Ascending aorta (tissue), 2 donors: ENCODE measurements at regions not wholly inside any gene's neighbourhood (a gene's known extent, or its start where the extent isn't known, plus 50 kb on each side); places are given as distances from the start of the nearest gene placed in this dataset.

Source experiments
- DNase-seq, 2 donors: peaks; one replicate each; pipeline ENCODE4 v3.0.0-alpha.2; 2019; ENCODE audit warnings: low spot score in 2 of 2
- H3K27ac ChIP-seq, 2 donors: fragments of 200-600 bp; sonication (generic); one replicate each; pipeline ENCODE4 v1.5.1; 2016 to 2017; ENCODE audit warnings: mild to moderate bottlenecking in 1 of 2
- H3K27me3 ChIP-seq: fragments of 200-600 bp; sonication (generic); one replicate; pipeline ENCODE4 v1.5.1; 2017
- H3K36me3 ChIP-seq, 2 donors: fragments of 200-600 bp; sonication (generic); one replicate each; pipeline ENCODE4 v1.5.1; 2016
- H3K4me1 ChIP-seq, 2 donors: fragments of 200-600 bp; sonication (generic); one replicate each; pipeline ENCODE4 v1.5.1; 2016 to 2017; ENCODE audit warnings: mild to moderate bottlenecking in 1 of 2
- H3K4me3 ChIP-seq, 2 donors: fragments of 200-600 bp; sonication (generic); one replicate each; pipeline ENCODE4 v1.5.1; 2016 to 2017; ENCODE audit warnings: mild to moderate bottlenecking in 1 of 2
- H3K9me3 ChIP-seq, 2 donors: fragments of 200-600 bp; sonication (generic); one replicate each; pipeline ENCODE4 v1.5.1; 2016
- intact Hi-C: fragments of 100-400 bp; cut with DNase I; formaldehyde crosslinking; loops from one replicate; pipeline ENCODE4 v1.15.1; 2023
- TF ChIP-seq, protein P1 (sequence below), 3 experiments: fragments of 200-600 bp in 2 of 3; fragments of 450-650 bp in 1 of 3; sonication (generic) in 2 of 3; IDR thresholded peaks; one replicate each; pipeline ENCODE4 v1.5.1; 2016 to 2019; ENCODE audit warnings: antibody characterized with exemption in 3 of 3, mild to moderate bottlenecking in 1 of 3, moderate library complexity in 1 of 3

GRCh38 chr1:101406271-101406670 lies 169.5 kb downstream of the S1PR1 start:
- intact Hi-C loops = no loop called here
- no peaks in the 10 kb centered on the region for H3K4me1 ChIP-seq
- H3K27me3 ChIP-seq = no peaks in the 10 kb centered on the region
- H3K36me3 ChIP-seq = no peaks in the 10 kb centered on the region
- no peaks in the 10 kb centered on the region for H3K9me3 ChIP-seq
- H3K27ac ChIP-seq = no peak overlapping the region
- H3K4me3 ChIP-seq = no peak overlapping the region
- no peak for DNase-seq
- TF ChIP-seq, protein P1, sequence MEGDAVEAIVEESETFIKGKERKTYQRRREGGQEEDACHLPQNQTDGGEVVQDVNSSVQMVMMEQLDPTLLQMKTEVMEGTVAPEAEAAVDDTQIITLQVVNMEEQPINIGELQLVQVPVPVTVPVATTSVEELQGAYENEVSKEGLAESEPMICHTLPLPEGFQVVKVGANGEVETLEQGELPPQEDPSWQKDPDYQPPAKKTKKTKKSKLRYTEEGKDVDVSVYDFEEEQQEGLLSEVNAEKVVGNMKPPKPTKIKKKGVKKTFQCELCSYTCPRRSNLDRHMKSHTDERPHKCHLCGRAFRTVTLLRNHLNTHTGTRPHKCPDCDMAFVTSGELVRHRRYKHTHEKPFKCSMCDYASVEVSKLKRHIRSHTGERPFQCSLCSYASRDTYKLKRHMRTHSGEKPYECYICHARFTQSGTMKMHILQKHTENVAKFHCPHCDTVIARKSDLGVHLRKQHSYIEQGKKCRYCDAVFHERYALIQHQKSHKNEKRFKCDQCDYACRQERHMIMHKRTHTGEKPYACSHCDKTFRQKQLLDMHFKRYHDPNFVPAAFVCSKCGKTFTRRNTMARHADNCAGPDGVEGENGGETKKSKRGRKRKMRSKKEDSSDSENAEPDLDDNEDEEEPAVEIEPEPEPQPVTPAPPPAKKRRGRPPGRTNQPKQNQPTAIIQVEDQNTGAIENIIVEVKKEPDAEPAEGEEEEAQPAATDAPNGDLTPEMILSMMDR (IDR thresholded peaks at IDR 0.05) = no peak

GRCh38 chr1:101406681-101407080 lies 169.9 kb downstream of the S1PR1 start:
- TF ChIP-seq, protein P1 (IDR thresholded peaks at IDR 0.05) = no peak
- intact Hi-C loops = no loop called here

DNA sequence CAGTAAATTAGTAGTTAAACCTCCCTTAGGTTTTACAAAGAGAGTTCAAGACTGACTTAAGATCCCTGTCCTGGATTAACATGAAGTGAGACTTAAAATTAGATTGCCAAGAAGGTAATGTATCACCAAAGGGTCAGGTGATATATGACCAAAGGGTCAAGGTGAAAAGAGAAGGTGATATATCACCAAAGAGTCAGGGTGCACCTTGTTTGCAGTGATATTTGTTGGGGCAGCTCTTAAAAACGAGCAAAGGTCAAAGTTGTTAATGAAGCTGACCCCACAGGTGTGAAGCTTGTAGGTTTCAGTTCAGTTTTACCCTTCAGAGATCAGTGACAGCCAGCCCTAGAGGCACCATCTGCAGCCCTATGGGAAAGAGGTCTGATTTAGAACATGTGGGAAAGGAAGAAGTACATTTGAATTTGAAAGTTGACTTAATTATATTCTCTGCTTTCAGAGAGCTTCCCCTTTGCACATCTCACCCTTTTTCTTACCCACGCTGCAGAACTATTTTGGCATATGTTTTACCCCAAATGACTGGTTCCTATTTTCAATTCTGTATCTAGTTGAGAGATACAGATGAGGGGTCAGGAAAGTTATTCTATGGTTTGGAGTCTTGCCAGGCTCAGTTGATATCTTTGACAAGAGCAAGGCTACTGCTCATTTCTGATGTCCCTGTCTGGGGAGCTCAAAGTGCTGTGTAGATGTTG lies 170.8 kb downstream of the S1PR1 start:
- TF ChIP-seq, protein P1 (IDR thresholded peaks at IDR 0.05) = no peak
- intact Hi-C loops = no loop called here
- H3K9me3 ChIP-seq = no peaks in the 10 kb centered on the region
- no peak overlapping the region for H3K4me3 ChIP-seq
- H3K4me1 ChIP-seq = no peaks in the 10 kb centered on the region
- no peaks in the 10 kb centered on the region for H3K27me3 ChIP-seq
- DNase-seq = no peak
- H3K27ac ChIP-seq = no peak overlapping the region
- H3K36me3 ChIP-seq = no peaks in the 10 kb centered on the region

More at GRCh38 chr1:101406681-101407080, 169.9 kb downstream of the S1PR1 start:
- H3K36me3 ChIP-seq = no peaks in the 10 kb centered on the region
- H3K9me3 ChIP-seq = no peaks in the 10 kb centered on the region
- H3K4me1 ChIP-seq = no peaks in the 10 kb centered on the region
- H3K27ac ChIP-seq = no peak overlapping the region
- no peaks in the 10 kb centered on the region for H3K27me3 ChIP-seq
- DNase-seq = no peak
- no peak overlapping the region for H3K4me3 ChIP-seq

DNA sequence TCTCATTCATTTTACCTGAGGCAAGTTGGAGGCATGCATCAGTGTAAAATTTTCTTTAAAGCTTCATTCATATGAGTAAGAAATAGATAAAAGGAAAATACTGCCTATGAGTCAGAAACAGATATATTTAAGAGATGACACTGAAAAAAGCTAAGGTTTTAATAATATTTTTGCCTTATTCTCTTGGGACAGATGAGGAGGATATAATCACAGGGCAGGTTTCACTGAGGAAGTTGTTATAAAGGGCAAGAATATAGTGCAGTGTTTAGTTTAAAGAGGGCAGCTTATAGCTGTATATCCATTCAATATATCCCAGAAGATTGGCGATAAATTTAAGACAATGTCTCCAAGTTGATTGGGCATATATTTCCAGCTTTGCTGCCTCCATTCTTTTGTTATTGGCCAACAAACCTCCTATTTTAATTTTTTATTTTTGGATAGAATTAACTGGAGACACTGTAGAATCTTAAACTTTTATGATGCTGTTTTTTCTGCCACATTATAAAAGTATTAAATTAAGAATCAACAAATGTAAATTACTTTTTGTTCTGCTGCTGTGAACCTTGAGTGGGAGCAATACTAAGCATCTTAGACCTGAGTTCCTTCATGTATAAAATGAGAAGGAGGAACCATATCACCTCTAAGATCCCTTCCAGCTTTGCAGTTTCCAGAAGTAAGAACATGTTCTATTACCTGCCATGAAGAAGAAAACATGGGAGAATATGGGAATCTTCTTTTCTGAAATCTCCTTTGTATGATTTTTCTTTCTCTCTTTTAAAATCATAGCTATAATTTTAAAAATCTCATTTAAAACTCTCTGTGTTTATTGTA lies 171.6 kb downstream of the S1PR1 start:
- no peaks in the 10 kb centered on the region for H3K27me3 ChIP-seq
- intact Hi-C loops = no loop called here
- TF ChIP-seq, protein P1 (IDR thresholded peaks at IDR 0.05) = no peak
- no peak overlapping the region for H3K27ac ChIP-seq
- no peaks in the 10 kb centered on the region for H3K36me3 ChIP-seq
- no peaks in the 10 kb centered on the region for H3K4me1 ChIP-seq
- no peak overlapping the region for H3K4me3 ChIP-seq
- DNase-seq = no peak
- H3K9me3 ChIP-seq = no peaks in the 10 kb centered on the region

DNA sequence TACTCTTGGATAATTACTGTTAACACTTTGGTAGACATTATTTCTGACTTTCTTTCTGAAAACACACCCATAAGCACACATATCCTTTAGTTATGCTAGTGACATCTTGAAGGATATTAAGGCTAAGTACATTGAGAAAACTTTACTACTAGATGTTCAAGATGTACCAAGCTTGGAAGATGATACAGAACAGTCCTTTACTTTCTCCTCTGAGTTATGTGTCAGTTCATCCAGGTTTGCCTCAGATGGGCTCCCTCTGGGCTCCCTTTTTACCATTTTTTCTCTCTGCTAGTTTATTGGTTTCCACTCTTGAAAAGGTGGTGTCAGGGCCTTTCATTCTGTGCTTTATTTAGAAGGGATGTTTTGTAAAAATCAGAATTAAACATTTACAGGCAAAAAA lies 172.3 kb downstream of the S1PR1 start:
- H3K27me3 ChIP-seq = no peaks in the 10 kb centered on the region
- H3K9me3 ChIP-seq = no peaks in the 10 kb centered on the region
- intact Hi-C loops = no loop called here
- no peak overlapping the region for H3K4me3 ChIP-seq
- TF ChIP-seq, protein P1 (IDR thresholded peaks at IDR 0.05) = no peak
- no peak for DNase-seq
- H3K4me1 ChIP-seq = no peaks in the 10 kb centered on the region
- H3K36me3 ChIP-seq = no peaks in the 10 kb centered on the region
- H3K27ac ChIP-seq = no peak overlapping the region
